ENCODE measurements at regions not wholly inside any gene's neighbourhood (a gene's known extent, or its start where the extent isn't known, plus 50 kb on each side); places are given as distances from the start of the nearest gene placed in this dataset.

DNA sequence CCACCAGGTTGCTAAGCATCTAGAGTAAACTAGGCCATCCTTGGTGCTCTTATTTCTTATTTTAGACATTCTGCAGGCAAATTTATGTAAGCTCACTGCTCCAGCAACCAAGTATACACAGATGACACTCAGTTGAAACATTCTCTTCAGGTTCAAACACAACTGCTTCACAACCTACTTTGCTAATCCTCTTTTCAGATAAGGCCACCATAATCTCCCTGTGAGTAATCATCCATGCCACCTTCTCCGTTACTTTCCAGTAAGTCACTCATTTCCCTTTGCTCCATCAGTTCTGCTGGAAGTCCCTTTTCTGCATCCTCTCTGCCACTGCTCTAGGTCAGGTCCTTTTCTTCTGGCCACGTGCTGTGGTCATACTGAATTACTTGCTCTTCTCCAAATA lies 120.2 kb upstream of the WDFY3 start:
- H4K20me1 ChIP-seq (replicated peaks; ENCODE audit: control insufficient read depth, insufficient read depth, low read length): no peaks in the 10 kb centered on the region
- CTCF ChIA-PET (ENCODE audit: low intra/inter-chr PET ratio): no interaction called here
- H3K9ac ChIP-seq (ENCODE audit: insufficient read depth in 1 of 2, low read depth in 2 of 2, low read length in 2 of 2): no peak overlapping the region
- TF ChIP-seq ZNF695 (CRISPR knock-in tag; IDR thresholded peaks at IDR 0.05): no peak
- 0% methylated on average over 2 of the region's 2 CpGs for WGBS (ENCODE audit: insufficient coverage, low coverage, missing lambda C conversion rate)
- H3K9me3 ChIP-seq (replicated peaks; ENCODE audit: control insufficient read depth, insufficient read depth, low read depth, low read length): no peaks in the 10 kb centered on the region
- ATAC-seq: no peak
- no peak overlapping the region for H3K27ac ChIP-seq (ENCODE audit: extremely low read depth, low read depth, low read length)
- H3K4me2 ChIP-seq (ENCODE audit: insufficient read depth, low read length): no peak overlapping the region
- in situ Hi-C loops (cut with MboI): no loop called here
- H3K36me3 ChIP-seq (ENCODE audit: control insufficient read depth, insufficient read depth, low read length): no peaks in the 10 kb centered on the region
- H3K4me1 ChIP-seq (replicated peaks in 1 of 2; ENCODE audit: control insufficient read depth in 2 of 2, insufficient read depth in 2 of 2, low read length in 2 of 2): no peaks in the 10 kb centered on the region
- no peaks in the 10 kb centered on the region for H3K79me2 ChIP-seq (ENCODE audit: control insufficient read depth, insufficient read depth, low read length)
- no peak overlapping the region for H2AFZ ChIP-seq (ENCODE audit: low read depth, low read length)
- H3K4me3 ChIP-seq: no peak overlapping the region
- intact Hi-C loops (cut with micrococcal nuclease): no loop called here
- no peak for FAIRE-seq
- no TSS peak for BruUV-seq (replicated peaks)
- POLR2A ChIA-PET: no interaction called here
- DNase-seq (ENCODE audit: extremely low read depth in 1 of 4, low spot score in 3 of 4): no peak
- no peaks in the 10 kb centered on the region for H3K27me3 ChIP-seq (ENCODE audit: control insufficient read depth in 2 of 2, insufficient read depth in 2 of 2, low read length in 2 of 2)
- no peaks in the 10 kb centered on the region for H3K9me1 ChIP-seq (ENCODE audit: control insufficient read depth, insufficient read depth, low read length)

DNA sequence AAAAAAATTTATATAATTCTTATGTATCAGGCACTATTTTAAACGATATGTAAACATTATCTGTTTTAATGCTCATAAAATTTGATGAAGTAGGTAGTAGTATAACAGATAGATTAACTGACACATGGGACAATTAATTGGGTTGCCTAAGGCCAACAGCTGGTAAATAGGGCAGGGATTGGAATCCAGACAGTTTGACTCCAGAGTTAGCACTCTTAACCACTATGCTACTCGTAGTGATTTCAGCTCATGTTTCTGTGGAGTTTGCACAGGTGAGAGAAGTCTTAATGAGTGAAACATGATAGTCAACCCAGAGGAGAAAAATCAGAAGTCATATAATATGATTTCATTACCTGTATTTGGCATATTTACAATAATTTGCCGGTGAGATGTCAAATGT lies 126.0 kb upstream of the WDFY3 start:
- intact Hi-C loops (cut with micrococcal nuclease): no loop called here
- Histone ChIP-seq H2AFZ (ENCODE audit: low read depth, low read length) (no peak overlapping the region), H3K9me3 (replicated peaks; ENCODE audit: control insufficient read depth, insufficient read depth, low read depth, low read length) (no peaks in the 10 kb centered on the region), H3K9ac (ENCODE audit: insufficient read depth in 1 of 2, low read depth in 2 of 2, low read length in 2 of 2) (no peak overlapping the region), H3K4me2 (ENCODE audit: insufficient read depth, low read length) (no peak overlapping the region), H3K79me2 (ENCODE audit: control insufficient read depth, insufficient read depth, low read length) (no peaks in the 10 kb centered on the region), H3K4me3 (no peak overlapping the region), H4K20me1 (replicated peaks; ENCODE audit: control insufficient read depth, insufficient read depth, low read length) (no peaks in the 10 kb centered on the region), H3K27ac (ENCODE audit: extremely low read depth, low read depth, low read length) (no peak overlapping the region), H3K9me1 (ENCODE audit: control insufficient read depth, insufficient read depth, low read length) (no peaks in the 10 kb centered on the region), H3K36me3 (ENCODE audit: control insufficient read depth, insufficient read depth, low read length) (no peaks in the 10 kb centered on the region), H3K27me3 (ENCODE audit: control insufficient read depth in 2 of 2, insufficient read depth in 2 of 2, low read length in 2 of 2) (no peaks in the 10 kb centered on the region), H3K4me1 (replicated peaks in 1 of 2; ENCODE audit: control insufficient read depth in 2 of 2, insufficient read depth in 2 of 2, low read length in 2 of 2) (no peaks in the 10 kb centered on the region)
- DNase-seq (ENCODE audit: extremely low read depth in 1 of 4, low spot score in 3 of 4) (no peak), FAIRE-seq (no peak), ATAC-seq (no peak)
- 2% methylated on average over 3 of the region's 3 CpGs for WGBS (ENCODE audit: insufficient coverage, low coverage, missing lambda C conversion rate)
- TF ChIP-seq BRF1 (IDR thresholded peaks at IDR 0.05; ENCODE audit: borderline replicate concordance, extremely low read depth, insufficient read length): no peak
- TF ChIP-seq SETDB1 (IDR thresholded peaks at IDR 0.05; ENCODE audit: low read length): no peak
- ChIA-PET POLR2A (no interaction called here), CTCF (ENCODE audit: low intra/inter-chr PET ratio) (no interaction called here)
- BruUV-seq (replicated peaks): no TSS peak
- in situ Hi-C loops (cut with MboI): no loop called here

Data from K562 (cell line).